ENCODE measurements at regions not wholly inside any gene's neighbourhood (a gene's known extent, or its start where the extent isn't known, plus 50 kb on each side); places are given as distances from the start of the nearest gene placed in this dataset.

- Histone ChIP-seq H3K4me1 (peaks cover 3 to 39% (median 20%) of the 10 kb centered on the region in 12 donors), H3K27me3 (peaks cover 9 to 76% (median 43%) of the 10 kb centered on the region in 9 donors), H3K4me3 (peak overlapping the region; percentile 4 to 57 (median 42)), H3K9me3 (no peaks in the 10 kb centered on the region), H3K27ac (no peak overlapping the region), H3K36me3 (no peaks in the 10 kb centered on the region)
- intact Hi-C loops (cut with DNase I): no loop called here
- TF ChIP-seq CTCF (IDR thresholded peaks at IDR 0.05): no peak
- ATAC-seq (peak in 3 of 4 donors; percentile 44 to 81 (median 74)), DNase-seq (peak; percentile 36 to 68 (median 46))
- WGBS, 4 donors: 7 to 11% (median 9%) methylated on average over 22 to 44 of the region's 44 CpGs
These were observed 104.1 kb upstream of the E2F8 start for GRCh38 chr11:19344661-19345518.

DNA sequence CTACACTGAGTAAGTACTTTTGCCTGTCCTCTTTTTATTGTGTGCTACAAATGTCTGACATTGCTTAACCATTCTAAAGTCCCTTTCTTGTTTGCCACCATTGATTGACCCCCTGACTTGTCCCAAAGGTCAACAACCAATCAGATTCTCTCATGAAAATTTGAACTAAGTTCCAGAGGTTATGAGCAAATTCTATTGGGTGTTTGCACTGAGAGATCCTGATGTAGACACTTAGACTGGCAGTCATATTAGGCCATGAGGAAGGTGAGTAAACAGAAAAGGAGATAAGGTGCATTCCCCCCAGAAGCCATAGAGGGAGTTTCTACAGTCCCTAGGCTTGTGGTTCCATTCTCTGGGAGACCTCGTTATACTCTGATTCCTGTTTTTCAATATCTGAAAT is 101.3 kb upstream of the E2F8 start:
- intact Hi-C loops (cut with DNase I): no loop called here
- WGBS, 4 donors: 62 to 84% (median 71%) methylated on average over 1 of the region's 1 CpG
- no peaks in the 10 kb centered on the region for H3K36me3 ChIP-seq
- peaks cover 3 to 24% (median 19%) of the 10 kb centered on the region in 12 donors for H3K4me1 ChIP-seq
- H3K9me3 ChIP-seq: no peaks in the 10 kb centered on the region
- no peak overlapping the region for H3K4me3 ChIP-seq
- ATAC-seq (no peak), DNase-seq (no peak)
- TF ChIP-seq CTCF (IDR thresholded peaks at IDR 0.05) (no peak), POLR2A (IDR thresholded peaks at IDR 0.05) (no peak)
- H3K27ac ChIP-seq: no peak overlapping the region
- H3K27me3 ChIP-seq: peaks cover 9 to 61% (median 30%) of the 10 kb centered on the region in 9 donors

DNA sequence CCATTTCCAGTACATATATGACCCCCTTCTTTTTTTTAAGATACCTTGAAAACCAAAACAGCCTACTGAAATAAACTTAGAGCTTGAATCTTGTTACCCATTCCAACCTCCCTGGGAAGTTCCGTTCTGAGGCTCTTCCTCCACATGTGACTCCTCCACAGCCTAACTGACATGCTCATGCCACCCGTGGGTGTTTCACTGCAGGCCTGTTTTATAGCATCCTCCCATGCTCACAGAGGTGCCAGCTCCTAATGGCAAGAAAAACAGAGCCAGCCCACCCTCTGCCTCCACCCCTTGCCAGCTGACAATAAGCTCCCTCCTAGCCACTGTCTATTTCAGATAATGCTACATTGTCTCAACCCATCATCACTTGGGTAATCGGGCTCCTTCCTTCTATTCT is 97.6 kb upstream of the E2F8 start:
- peaks cover 0 to 41% (median 5%) of the 10 kb centered on the region in 9 donors for H3K27me3 ChIP-seq
- WGBS, 4 donors: 68 to 74% (median 71%) methylated on average over 3 of the region's 3 CpGs

More for the DNA sequence above, 97.6 kb upstream of the E2F8 start:
- H3K4me3 ChIP-seq: no peak overlapping the region
- intact Hi-C loops (cut with DNase I): no loop called here
- H3K4me1 ChIP-seq: no peaks in the 10 kb centered on the region
- DNase-seq: no peak
- no peak overlapping the region for H3K27ac ChIP-seq
- H3K36me3 ChIP-seq: no peaks in the 10 kb centered on the region
- TF ChIP-seq CTCF (IDR thresholded peaks at IDR 0.05): no peak
- H3K9me3 ChIP-seq: no peaks in the 10 kb centered on the region
- no peak for ATAC-seq
